GM06990 (cell line): ENCODE measurements at regions not wholly inside any gene's neighbourhood (a gene's known extent, or its start where the extent isn't known, plus 50 kb on each side); places are given as distances from the start of the nearest gene placed in this dataset.
"Not testable (repeated sequence)": the region's sequence is repeated elsewhere in the genome, so short reads cannot be mapped to it uniquely, and the experiment has no call there.

Source experiments
- DNase-seq: peaks from one replicate; pipeline ENCODE4 v3.0.0-alpha.2; 2011; ENCODE audit not compliant: insufficient read length; ENCODE audit errors: extremely low read depth
- H3K27me3 ChIP-seq: replicated peaks from 2 replicates; pipeline ENCODE4 v1.6.0; 2011; ENCODE audit warnings: low read length; ENCODE audit not compliant: control insufficient read depth, insufficient read depth
- H3K36me3 ChIP-seq: 2 replicates; pipeline ENCODE4 v1.5.1; 2011; ENCODE audit warnings: low read length; ENCODE audit not compliant: control insufficient read depth, insufficient read depth
- H3K4me3 ChIP-seq: replicated peaks from 2 replicates; pipeline ENCODE4 v1.5.1; 2011; ENCODE audit warnings: low read depth, mild to moderate bottlenecking, control low read depth, low read length
- CTCF ChIP-seq: IDR thresholded peaks from 2 replicates; pipeline ENCODE4 v1.5.1; 2011; ENCODE audit warnings: low read length, control low read depth, mild to moderate bottlenecking, inconsistent platforms; ENCODE audit not compliant: insufficient read depth, poor library complexity, severe bottlenecking

GRCh38 chr7:145729691-145730090 lies 386.9 kb upstream of the CNTNAP2 start:
- Histone ChIP-seq H3K4me3 (no peak overlapping the region), H3K36me3 (no peaks in the 10 kb centered on the region), H3K27me3 (no peaks in the 10 kb centered on the region)
- no peak for DNase-seq
- no peak for TF ChIP-seq CTCF

- Histone ChIP-seq H3K36me3 (no peaks in the 10 kb centered on the region), H3K4me3 (no peak overlapping the region), H3K27me3 (no peaks in the 10 kb centered on the region)
- DNase-seq: no peak
- TF ChIP-seq CTCF: no peak
Observed at GRCh38 chr7:145718129-145718528, 398.5 kb upstream of the CNTNAP2 start.

GRCh38 chr7:145700488-145700887 lies 416.1 kb upstream of the CNTNAP2 start:
- no peaks in the 10 kb centered on the region for H3K27me3 ChIP-seq
- no peak for TF ChIP-seq CTCF
- no peak overlapping the region for H3K4me3 ChIP-seq
- DNase-seq: no peak
- H3K36me3 ChIP-seq: no peaks in the 10 kb centered on the region

GRCh38 chr7:145698526-145699262 lies 417.9 kb upstream of the CNTNAP2 start:
- DNase-seq: no peak
- no peaks in the 10 kb centered on the region for H3K27me3 ChIP-seq
- H3K4me3 ChIP-seq: no peak overlapping the region
- TF ChIP-seq CTCF: no peak
- no peaks in the 10 kb centered on the region for H3K36me3 ChIP-seq

- not testable (repeated sequence) for H3K4me3 ChIP-seq, H3K27me3 ChIP-seq, DNase-seq, H3K36me3 ChIP-seq
Observed at GRCh38 chr7:145697412-145698107, 419.0 kb upstream of the CNTNAP2 start.

- Histone ChIP-seq H3K36me3 (no peaks in the 10 kb centered on the region), H3K4me3 (no peak overlapping the region), H3K27me3 (no peaks in the 10 kb centered on the region)
- DNase-seq: no peak
- TF ChIP-seq CTCF: no peak
Observed at GRCh38 chr7:145696071-145696470, 420.5 kb upstream of the CNTNAP2 start.
